Mesenteric fat pad (tissue), 1 donor: ENCODE measurements at regions not wholly inside any gene's neighbourhood (a gene's known extent, or its start where the extent isn't known, plus 50 kb on each side); places are given as distances from the start of the nearest gene placed in this dataset.
"Not testable (repeated sequence)": the region's sequence is repeated elsewhere in the genome, so short reads cannot be mapped to it uniquely, and the experiment has no call there.

Source experiments
- DNase-seq: peaks from one replicate; pipeline ENCODE4 v3.0.0-alpha.2; 2020; ENCODE audit warnings: low spot score
- donor health status: DM: yes; HTN: yes; CAD: no.

DNA sequence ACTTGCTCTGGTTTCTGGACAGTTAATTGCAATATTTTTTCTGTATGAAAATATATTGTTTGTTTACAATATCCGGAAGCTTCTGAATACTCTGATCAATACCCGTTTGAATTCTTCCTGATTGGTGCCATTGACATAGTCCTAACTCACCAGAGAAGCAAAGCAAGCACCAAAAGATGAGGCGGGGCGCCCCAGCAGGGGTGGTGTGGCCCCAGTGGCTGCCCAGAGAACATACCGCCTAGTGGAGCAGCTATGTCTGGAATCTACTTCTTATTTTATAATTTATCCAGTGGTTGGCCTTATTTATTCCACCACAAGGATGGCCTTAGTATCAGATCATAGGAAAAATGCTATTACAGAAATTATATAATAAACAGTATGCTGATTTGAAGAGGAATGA, 610.7 kb downstream of the JRKL start:
- no peak for DNase-seq

DNA sequence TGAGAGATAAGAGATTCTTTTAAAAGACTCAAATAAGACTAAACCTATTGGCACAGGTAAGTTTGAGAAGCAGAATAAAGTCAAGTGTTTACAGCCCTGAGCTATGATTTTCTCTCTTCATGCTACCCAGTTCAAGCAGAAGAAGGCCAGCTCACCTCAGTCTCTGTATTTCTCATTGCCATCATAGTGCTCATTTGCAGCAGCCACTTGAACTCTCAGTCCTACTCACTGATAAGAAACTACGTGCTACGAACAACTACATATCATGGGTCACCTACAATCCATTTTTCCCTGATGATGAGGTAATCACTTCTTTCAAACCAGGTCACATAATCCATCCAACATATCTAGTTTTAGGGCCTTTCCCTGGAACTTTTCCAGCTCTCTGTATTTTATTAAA, 617.5 kb downstream of the JRKL start:
- no peak for DNase-seq

DNA sequence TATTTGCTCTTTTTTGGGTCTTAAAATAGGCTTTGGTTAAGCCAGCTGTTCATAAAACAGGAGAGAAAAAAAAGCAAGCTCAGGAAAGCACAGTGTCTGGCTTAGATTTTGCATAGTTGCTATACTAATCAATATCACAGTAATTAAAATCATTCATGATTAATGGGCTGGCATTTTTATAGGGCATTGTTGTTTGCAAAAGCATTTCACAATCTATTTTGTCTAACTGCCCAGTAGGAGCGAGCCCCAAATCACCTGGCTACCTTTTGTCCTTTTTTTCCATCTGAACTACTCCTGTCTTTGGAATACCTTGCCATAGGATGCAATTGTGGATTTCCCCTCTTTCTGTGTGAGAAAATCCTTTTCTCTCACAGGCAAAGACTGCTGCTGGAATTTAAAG, 619.8 kb downstream of the JRKL start:
- no peak for DNase-seq

DNA sequence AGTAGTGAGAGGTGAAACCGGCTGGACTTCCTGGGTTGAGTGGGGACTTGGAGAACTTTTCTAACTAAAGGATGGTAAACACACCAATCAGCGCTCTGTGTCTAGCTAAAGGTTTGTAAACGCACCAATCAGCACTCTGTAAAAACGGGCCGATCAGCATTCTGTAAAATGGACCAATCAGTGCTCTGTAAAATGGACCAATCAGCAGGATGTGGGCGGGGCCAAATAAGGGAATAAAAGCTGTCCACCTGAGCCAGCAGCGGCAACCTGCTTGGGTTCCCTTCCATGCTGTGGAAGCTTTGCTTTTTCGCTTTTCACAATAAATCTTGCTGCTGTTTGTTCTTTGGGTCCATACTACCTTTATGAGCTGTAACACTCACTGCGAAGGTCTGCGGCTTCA, 621.2 kb downstream of the JRKL start:
- DNase-seq = not testable (repeated sequence)

DNA sequence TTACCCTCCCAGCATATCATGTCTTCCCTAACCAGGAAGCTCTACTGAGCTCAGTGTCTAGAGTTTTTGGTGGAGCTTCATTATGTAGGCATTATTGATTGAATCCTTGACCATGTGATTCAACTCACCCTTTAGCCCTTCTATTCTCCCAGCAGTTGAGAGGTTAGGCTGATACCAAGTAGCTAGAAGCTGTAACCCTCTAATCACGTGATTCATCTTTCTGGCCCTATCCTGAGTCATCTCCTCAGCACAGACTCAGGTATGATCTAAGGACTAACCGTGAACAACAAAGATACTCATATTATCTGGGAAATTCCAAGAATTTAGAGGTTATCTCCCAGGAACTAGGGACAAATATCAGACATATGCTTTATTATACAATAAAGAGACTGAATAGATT, 625.5 kb downstream of the JRKL start:
- DNase-seq = no peak

DNA sequence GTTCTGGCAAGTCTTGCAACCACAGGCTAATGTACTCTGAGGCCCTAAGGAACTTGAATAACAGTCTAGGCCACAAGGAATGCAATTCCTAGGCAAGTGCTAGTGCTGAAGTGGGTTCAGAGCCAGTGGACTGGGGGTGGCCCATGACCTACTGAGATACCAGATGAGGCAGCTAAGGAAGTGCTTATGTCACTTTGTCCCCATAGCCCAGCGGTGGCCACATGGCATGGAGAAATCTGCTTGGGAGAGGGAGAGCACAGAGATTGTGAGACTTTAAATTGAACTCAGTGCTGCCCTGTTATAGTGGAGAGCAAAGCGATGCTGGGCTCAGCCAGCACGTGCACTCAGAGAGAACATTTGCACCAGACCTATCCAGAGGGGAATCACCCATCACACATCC, 629.5 kb downstream of the JRKL start:
- peak; percentile 80 for DNase-seq

DNA sequence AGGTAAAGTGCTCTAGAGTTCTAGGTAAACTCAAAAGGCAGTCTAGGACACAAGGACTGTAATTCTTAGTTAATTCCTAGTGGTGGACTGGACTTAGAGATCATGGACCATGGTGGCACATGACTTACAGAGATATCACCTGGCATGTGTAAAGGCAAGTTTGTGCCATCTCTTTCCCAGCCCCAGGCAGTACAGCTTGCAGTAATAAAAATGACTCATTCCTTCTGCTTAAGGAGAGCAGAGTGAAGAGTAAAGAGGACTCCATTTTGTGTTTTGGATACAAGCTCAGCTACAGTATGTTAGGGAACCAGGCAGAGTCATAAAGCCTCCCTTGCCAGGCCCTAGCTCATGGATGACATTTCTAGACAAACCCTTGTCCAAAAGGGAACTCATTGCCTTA, 629.9 kb downstream of the JRKL start:
- DNase-seq = no peak

DNA sequence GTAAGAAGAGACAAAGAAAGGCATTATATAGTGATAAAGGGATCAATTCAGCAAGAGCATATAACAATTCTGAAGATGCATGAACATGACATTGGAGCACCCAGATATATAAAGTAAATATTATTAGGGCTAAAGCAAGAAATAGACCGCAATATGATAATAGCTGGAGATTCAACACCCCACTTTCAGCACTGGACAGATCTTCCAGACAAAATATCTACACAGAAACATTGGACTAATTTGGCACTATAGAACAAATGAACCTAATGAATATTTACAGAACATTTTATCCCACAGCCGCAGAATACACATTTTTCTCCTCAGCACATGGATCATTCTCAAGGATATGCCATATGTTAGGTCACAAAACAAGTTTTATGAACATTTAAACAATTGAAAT, 633.1 kb downstream of the JRKL start:
- no peak for DNase-seq

DNA sequence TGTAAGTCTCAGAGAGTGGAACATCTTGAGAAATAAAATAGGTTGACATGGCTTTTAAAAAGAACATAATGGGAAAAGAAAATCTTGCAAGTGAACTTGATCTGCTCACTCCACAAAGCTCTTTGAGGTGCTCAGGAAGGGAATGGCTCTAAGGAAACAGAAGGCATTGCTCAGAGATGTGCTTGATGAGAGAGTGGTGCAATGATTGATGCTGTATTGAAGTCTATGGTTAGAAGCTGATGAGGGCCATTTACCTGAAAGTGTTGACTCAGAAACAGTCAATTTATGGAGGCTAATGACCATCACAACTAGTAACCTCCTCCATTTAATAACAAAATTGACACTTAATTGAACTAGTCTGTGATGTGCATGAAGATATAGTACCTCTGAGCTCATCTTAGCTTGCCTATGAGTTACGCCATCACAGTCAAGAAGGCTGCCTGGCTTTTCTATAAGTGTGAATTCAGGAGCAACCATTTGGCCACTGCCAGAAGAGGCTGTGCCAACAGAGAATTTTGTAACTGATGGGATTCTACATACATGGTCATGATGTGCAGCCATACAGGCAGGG, 639.1 kb downstream of the JRKL start:
- DNase-seq = no peak

DNA sequence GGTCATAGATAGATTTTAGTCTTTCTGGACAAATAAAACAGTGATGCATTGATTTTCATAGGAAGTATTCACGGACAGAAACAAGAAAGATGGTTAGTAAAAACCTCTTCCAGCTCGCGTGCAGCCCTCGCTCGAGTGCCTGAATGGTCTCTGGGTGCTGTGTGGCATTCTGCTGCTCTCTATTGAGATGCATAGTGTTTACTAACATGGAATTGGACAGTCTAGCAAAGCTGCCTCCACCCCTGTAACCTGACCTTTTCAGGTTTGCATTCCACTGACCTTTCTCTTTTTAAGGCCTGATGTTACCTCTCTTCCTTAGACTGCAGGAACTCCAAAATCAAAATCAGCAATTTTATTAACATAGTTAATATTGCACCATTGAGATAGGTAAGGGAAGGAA, 643.4 kb downstream of the JRKL start:
- no peak for DNase-seq

DNA sequence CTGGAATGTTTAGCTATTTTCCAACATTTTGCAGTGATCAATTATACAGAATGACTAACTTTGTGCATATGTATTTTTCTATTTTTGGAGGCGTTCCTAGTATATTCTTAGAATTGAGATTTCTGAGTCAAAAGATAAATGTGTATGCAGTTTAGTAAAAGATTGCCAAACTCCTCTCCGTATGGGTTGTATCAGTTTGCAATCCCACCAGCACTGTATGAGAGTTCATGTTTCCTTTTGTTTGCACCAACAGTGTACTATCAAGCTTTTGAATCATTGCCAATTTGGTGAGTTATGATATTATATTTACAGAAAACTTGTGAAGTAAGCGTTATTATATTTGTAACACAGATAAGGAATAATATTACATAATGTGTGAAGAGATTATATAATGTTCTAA, 658.7 kb downstream of the JRKL start:
- no peak for DNase-seq

DNA sequence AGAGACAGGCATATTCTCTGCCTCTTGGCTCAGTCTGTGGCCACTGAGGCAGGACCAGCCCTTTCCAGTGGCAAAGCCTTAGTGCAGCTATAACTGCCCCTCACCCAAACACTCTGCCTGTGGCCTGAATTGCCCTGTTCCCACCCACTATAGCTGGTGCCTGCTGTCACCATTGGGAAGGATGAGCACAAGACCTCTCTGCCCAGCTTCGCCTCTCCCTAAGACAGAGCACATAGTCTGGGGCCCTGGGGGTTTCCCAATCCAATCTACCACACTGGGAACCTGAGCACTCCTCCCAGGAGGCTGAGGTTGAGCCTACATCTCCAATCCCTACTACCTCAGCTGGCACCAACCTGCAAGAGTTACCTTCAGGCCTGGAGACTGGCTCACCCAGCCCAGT, 670.4 kb downstream of the JRKL start:
- no peak for DNase-seq

DNA sequence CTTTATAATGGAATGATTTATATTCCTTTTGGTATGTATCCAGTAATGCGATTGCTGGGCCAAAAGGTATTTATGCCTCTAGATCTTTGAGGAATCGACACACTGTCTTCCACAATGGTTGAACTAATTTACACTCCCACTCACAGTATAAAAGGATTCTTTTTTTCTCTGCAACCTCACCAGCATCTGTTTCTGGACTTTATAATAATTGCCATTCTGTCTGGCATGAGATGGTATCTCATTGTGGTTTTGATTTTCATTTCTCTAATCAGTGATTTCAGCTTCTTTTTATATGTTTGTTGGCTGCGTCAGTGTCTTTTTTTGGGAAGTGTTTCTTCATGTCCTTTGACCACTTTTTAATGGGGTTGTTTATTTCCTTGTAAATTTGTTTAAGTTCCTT, 679.3 kb downstream of the JRKL start:
- no peak for DNase-seq

DNA sequence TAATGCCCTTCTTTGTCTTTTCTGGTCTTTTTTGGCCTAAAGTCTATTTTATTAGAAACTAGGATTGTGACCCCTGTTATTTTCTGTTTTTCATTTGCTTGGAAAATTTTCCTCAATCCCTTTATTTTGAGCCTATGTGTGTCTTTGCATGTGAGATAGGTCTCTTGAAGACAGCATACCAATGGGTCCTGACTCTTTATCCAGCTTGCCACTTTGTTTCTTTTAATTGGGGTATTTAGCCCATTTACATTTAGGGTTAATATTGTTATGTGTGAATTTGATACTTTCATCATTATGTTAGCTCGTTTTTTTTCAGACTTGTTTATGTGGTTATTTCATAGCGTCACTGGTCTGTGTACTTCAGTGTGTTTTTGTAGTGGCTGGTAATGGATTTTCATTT, 682.6 kb downstream of the JRKL start:
- no peak for DNase-seq

DNA sequence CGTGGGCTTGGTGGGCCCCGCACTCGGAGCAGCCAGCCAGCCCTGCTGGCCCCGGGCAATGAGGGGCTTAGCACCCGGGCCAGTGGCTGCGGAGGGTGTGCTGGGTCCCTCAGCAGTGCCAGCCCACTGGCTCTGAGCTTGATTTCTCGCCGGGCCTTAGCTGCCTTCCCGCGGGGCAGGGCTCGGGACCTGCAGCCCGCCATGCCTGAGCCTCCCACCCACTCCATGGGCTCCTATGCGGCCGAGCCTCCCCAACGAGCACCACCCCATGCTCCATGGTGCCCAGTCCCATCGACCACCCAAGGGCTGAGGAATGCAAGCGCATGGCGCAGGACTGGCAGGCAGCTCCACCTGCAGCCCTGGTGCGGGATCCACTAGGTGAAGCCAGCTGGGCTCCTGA, 686.9 kb downstream of the JRKL start:
- not testable (repeated sequence) for DNase-seq

DNA sequence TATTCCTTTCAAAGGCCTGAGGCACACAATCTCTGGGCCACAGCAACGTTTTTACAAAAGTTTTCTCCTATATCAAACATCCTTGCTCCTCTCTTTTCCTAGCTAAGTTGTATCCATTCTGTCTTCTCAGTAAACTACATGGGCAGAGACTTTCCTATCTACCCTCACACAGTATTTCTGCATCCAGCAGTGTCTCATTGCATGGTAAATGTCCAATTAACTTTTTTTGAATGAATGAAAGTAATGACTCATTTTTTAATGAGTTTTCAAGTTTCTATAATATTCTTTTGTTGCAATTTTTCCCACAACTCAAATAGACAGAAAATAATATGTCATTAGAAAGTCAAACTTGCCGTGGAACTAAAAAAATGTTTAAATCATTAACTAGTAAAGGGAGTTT, 688.6 kb downstream of the JRKL start:
- no peak for DNase-seq

DNA sequence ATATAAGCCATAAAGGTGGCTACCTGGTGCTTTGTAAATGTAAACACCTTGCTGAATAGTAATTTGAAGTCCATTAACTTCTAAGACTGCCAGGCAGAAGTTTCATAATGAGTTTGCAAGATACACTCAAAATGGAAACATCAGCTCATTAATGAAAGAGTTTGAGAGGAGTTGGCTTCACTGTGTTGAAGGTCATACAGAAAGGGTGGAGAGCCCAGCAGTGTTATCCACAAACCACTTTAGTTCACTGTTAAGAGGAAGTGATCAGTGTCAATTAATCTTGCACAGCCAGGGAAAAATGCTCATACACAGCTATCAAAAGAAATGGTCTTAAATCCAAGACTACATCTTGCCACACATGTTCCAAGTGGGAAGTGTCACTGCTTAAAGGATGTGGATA, 689.4 kb downstream of the JRKL start:
- no peak for DNase-seq

DNA sequence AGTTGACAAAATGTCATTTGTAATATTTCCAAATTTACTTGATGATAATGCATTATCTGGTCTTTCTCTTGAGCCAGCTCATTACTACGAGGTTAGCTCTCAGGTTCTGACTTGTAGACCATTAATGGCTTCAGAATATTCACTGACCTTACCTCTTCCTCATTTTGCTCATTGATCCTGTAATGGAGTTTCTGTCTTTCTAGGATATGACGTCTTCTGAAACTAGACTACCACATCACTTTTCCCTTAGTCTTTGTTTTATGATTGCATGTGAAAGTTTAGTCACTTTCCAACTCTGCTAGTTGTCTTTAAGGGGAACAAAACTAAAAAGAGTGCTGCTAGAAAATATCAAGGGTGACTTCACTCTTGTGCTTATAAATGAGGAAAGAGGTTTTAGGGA, 697.6 kb downstream of the JRKL start:
- no peak for DNase-seq

DNA sequence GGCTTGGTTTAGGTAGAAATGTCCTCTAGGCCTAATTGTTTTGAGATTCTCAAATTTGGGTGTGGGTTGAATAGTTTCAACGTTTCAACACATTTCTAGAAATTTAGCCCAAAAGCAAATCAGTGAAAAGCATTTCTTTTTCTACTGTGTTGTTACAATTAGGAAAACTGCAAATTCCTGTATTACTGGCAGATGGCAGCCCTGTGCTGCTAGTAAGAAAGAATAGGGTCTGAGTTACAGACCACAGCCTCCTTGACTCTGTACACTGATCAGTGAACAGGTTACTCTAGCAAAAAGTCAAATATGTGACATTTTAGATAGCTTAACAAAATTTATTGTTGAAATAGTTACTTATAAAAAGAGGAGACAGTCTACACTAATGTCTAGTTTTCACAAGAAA, 703.0 kb downstream of the JRKL start:
- no peak for DNase-seq

DNA sequence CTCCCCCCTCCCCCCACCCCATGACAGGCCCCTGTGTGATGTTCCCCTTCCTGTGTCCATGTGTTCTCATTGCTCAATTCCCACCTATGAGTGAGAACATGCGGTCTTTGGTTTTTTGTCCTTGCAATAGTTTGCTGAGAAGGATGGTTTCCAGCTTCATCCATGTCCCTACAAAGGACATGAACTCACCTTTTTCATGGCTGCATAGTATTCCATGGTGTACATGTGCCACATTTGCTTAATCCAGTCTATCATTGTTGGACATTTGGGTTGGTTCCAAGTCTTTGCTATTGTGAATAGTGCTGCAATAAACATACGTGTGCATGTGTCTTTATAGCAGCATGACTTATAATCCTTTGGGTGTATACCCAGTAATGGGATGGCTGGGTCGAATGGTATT, 712.4 kb downstream of the JRKL start:
- not testable (repeated sequence) for DNase-seq

DNA sequence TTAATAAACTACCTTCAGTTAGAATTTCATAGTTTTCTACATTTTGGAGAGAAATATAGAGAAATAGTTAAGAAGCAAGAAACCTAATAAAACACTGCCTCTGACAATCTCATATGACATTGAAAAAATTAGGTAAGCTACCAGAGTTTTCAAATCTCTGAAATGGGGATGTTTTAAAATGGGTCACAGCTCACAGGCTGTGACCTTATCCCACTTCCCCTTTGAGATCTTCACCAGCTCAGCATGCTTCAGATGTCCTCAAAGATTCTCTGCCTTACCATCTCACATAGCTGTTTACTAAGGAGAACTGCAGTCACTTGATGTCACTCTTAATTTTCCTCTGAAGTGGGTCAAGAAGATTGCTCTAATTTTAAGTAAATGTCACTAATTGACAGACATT, 717.8 kb downstream of the JRKL start:
- DNase-seq = no peak

DNA sequence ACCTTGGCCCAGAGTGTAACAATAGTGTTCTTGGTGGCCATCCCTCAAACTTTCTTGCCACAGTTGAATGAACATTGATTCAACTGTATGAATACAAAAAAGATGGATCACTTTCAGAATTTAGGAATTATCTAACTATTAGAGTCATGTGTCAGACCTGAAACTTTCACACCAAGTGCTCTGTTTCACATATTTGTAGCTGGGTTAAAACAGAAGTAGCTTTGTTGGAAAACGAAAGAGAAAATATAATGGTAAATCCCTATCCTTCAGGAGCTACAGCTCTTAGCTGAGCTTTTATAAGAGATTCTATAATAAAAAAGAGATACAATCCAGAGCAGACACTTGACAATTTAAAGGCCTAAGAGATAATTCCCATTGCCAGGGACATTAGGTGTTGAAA, 719.3 kb downstream of the JRKL start:
- DNase-seq = no peak

DNA sequence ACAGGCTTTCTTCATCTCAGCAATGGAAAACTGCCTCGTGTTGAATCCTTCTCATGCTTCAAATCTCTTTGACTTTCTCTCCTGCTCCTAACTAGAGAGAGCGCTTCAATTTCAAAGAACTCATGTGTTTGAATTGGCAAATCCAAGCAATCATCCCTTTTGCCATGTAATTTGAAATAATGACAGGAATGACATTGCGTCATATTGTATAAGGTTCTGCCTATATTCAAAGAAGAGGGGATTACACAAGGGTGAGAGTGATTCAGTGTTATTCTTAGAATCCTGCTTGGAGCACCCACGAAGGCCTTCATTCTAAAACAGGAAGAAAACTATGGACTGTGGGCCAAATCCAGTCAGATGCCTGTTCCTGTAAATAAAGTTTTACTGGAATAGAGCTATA, 720.6 kb downstream of the JRKL start:
- DNase-seq = no peak

DNA sequence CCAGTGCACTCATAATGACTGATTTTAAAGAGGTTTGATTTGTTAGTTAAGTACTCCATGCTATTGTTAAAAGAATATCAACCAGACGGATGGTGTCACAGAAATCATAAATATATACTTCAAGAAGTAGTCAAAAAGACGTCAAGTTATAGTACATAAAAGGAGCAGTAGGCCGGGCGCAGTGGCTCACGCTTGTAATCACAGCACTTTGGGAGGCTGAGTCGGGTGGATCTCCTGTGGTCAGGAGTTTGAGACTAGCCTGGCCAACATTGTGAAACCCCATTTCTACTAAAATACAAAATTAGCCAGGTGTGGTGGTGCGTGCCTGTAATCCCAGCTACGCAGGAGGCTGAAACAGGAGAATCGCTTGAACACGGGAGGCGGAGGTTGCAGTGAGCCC, 721.7 kb downstream of the JRKL start:
- no peak for DNase-seq
